GM23338 (cell line): ENCODE measurements at regions not wholly inside any gene's neighbourhood (a gene's known extent, or its start where the extent isn't known, plus 50 kb on each side); places are given as distances from the start of the nearest gene placed in this dataset.

ENCODE experiments used
- ATAC-seq: fragments of 200-7000 bp; cut with Tn5 transposase; 3 replicates; pipeline ENCODE4 v1.9.1; 2020
- DNase-seq: peaks from one replicate; pipeline ENCODE4 v3.0.0-alpha.2; 2015; ENCODE audit warnings: low spot score
- H2AFZ ChIP-seq: fragments of 200-600 bp; sonication (generic); 2 replicates; pipeline ENCODE4 v1.8.0; 2016; ENCODE audit warnings: antibody characterized with exemption, mild to moderate bottlenecking, moderate library complexity
- H3F3A ChIP-seq: fragments of 200-600 bp; sonication (generic); replicated peaks from 2 replicates; pipeline ENCODE4 v1.8.0; 2017; ENCODE audit warnings: antibody characterized with exemption, mixed run types, low read depth
- H3K27ac ChIP-seq: fragments of 200-600 bp; sonication (generic); 2 replicates; pipeline ENCODE4 v1.6.1; 2016; ENCODE audit warnings: low read depth
- H3K27me3 ChIP-seq: fragments of 200-600 bp; sonication (generic); 2 replicates; pipeline ENCODE4 v1.8.0; 2016; ENCODE audit warnings: mild to moderate bottlenecking, mixed run types, moderate library complexity; ENCODE audit not compliant: insufficient read depth
- H3K36me3 ChIP-seq: fragments of 200-600 bp; sonication (generic); 2 replicates; pipeline ENCODE4 v1.8.0; 2016; ENCODE audit warnings: mild to moderate bottlenecking; ENCODE audit not compliant: insufficient read depth
- H3K4me1 ChIP-seq: fragments of 200-600 bp; sonication (generic); 2 replicates; pipeline ENCODE4 v1.8.0; 2016; ENCODE audit warnings: mild to moderate bottlenecking, moderate library complexity; ENCODE audit not compliant: insufficient read depth
- H3K4me2 ChIP-seq: fragments of 200-600 bp; sonication (generic); 2 replicates; pipeline ENCODE4 v1.7.1; 2017; ENCODE audit warnings: mixed run types
- H3K4me3 ChIP-seq: fragments of 200-600 bp; sonication (generic); 2 replicates; pipeline ENCODE4 v1.6.1; 2016; ENCODE audit warnings: mixed run types
- H3K79me2 ChIP-seq: fragments of 200-600 bp; sonication (generic); replicated peaks from 2 replicates; pipeline ENCODE4 v1.8.0; 2017; ENCODE audit warnings: mild to moderate bottlenecking; ENCODE audit not compliant: insufficient read depth
- H3K9me2 ChIP-seq: fragments of 200-600 bp; sonication (generic); 2 replicates; pipeline ENCODE4 v1.8.0; 2017; ENCODE audit not compliant: insufficient read depth
- H4K20me1 ChIP-seq: fragments of 200-600 bp; sonication (generic); replicated peaks from 2 replicates; pipeline ENCODE4 v1.8.0; 2017; ENCODE audit warnings: mild to moderate bottlenecking; ENCODE audit not compliant: insufficient read depth
- H3K27ac Mint-ChIP-seq: 2 replicates; pipeline ENCODE4 v1.8.0; 2020; ENCODE audit warnings: inconsistent platforms, mild to moderate bottlenecking, moderate library complexity, mixed read lengths
- H3K27me3 Mint-ChIP-seq: 3 replicates; pipeline ENCODE4 v1.8.0; 2022; ENCODE audit warnings: low read depth, mild to moderate bottlenecking, moderate library complexity, mixed read lengths, inconsistent platforms; ENCODE audit not compliant: insufficient read depth, poor library complexity
- H3K36me3 Mint-ChIP-seq: 3 replicates; pipeline ENCODE4 v1.8.0; 2021; ENCODE audit warnings: low read depth, mild to moderate bottlenecking, inconsistent platforms, moderate library complexity, mixed read lengths
- H3K4me1 Mint-ChIP-seq: 3 replicates; pipeline ENCODE4 v1.8.0; 2020; ENCODE audit warnings: mild to moderate bottlenecking, inconsistent platforms, mixed read lengths
- H3K4me3 Mint-ChIP-seq: 3 replicates; pipeline ENCODE4 v1.8.0; 2021; ENCODE audit warnings: moderate library complexity, mild to moderate bottlenecking, inconsistent platforms, mixed read lengths
- H3K9me3 Mint-ChIP-seq: 3 replicates; pipeline ENCODE4 v1.8.0; 2020; ENCODE audit warnings: moderate library complexity, mild to moderate bottlenecking, inconsistent platforms, mixed read lengths
- CREB1 ChIP-seq: fragments of 250-450 bp; sonication (Bioruptor Pico); IDR thresholded peaks from 2 replicates; pipeline ENCODE4 v1.5.0; 2020; ENCODE audit warnings: low read depth, mild to moderate bottlenecking, moderate library complexity
- CTCF ChIP-seq, 2 experiments: fragments of 200-600 bp in 1 of 2; sonication (generic) in 1 of 2; conservative IDR thresholded peaks; 2 replicates each; pipeline versions ENCODE4 v1.5.1 to v1.6.1; 2016 to 2017; ENCODE audit warnings: antibody characterized with exemption in 2 of 2, low read depth in 2 of 2, mild to moderate bottlenecking in 2 of 2, moderate library complexity in 1 of 2
- ETS1 ChIP-seq: IDR thresholded peaks from 2 replicates; pipeline ENCODE4 v1.6.1; 2016; ENCODE audit warnings: antibody characterized with exemption
- EZH2 ChIP-seq: fragments of 200-600 bp; sonication (generic); IDR thresholded peaks from one replicate; pipeline ENCODE4 v1.8.0; 2017; ENCODE audit warnings: antibody characterized with exemption, mild to moderate bottlenecking, low read depth; ENCODE audit not compliant: unreplicated experiment
- EZH2phosphoT487 ChIP-seq: fragments of 200-600 bp; sonication (generic); IDR thresholded peaks from one replicate; pipeline ENCODE4 v1.8.1; 2018; ENCODE audit warnings: antibody characterized with exemption; ENCODE audit not compliant: unreplicated experiment
- JUNB ChIP-seq: IDR thresholded peaks from one replicate; pipeline ENCODE4 v1.6.1; 2016; ENCODE audit warnings: antibody characterized with exemption; ENCODE audit not compliant: unreplicated experiment
- NANOG ChIP-seq: IDR thresholded peaks from 2 replicates; pipeline ENCODE4 v1.6.1; 2016; ENCODE audit warnings: antibody characterized with exemption, borderline replicate concordance
- POLR2AphosphoS5 ChIP-seq: IDR thresholded peaks from 2 replicates; pipeline ENCODE4 v1.6.1; 2016; ENCODE audit warnings: antibody characterized with exemption, low read depth
- REST ChIP-seq: IDR thresholded peaks from one replicate; pipeline ENCODE4 v1.6.1; 2018; ENCODE audit warnings: antibody characterized with exemption; ENCODE audit not compliant: unreplicated experiment
- STAT1 ChIP-seq: IDR thresholded peaks from one replicate; pipeline ENCODE4 v1.6.1; 2016; ENCODE audit warnings: antibody characterized with exemption; ENCODE audit not compliant: unreplicated experiment
- ZNF114 ChIP-seq: fragments of 250-450 bp; sonication (Bioruptor Pico); IDR thresholded peaks from 2 replicates; pipeline ENCODE4 v1.5.0; 2020; ENCODE audit warnings: mild to moderate bottlenecking, moderate library complexity
- ZNF331 ChIP-seq: fragments of 250-450 bp; sonication (Bioruptor Pico); IDR thresholded peaks from 2 replicates; pipeline ENCODE4 v1.5.0; 2020; ENCODE audit warnings: low read depth, mild to moderate bottlenecking, moderate library complexity
- ZNF462 ChIP-seq: fragments of 250-450 bp; sonication (Bioruptor Pico); IDR thresholded peaks from 2 replicates; pipeline ENCODE4 v1.5.0; 2020; ENCODE audit warnings: mild to moderate bottlenecking, moderate library complexity

GRCh38 chr1:36542024-36542961 lies 59.6 kb upstream of the CSF3R start:
- H3K4me1 Mint-ChIP-seq: no peaks in the 10 kb centered on the region; the same call in 2 of the 3 replicates
- ATAC-seq (peak; percentile 38), DNase-seq (no peak)
- Histone ChIP-seq H3K4me1 (no peaks in the 10 kb centered on the region), H3K4me3 (no peak overlapping the region), H3K9me2 (no peaks in the 10 kb centered on the region), H4K20me1 (no peaks in the 10 kb centered on the region), H3F3A (no peaks in the 10 kb centered on the region), H2AFZ (no peak overlapping the region), H3K27ac (no peak overlapping the region), H3K4me2 (no peak overlapping the region), H3K27me3 (no peaks in the 10 kb centered on the region), H3K79me2 (no peaks in the 10 kb centered on the region), H3K36me3 (no peaks in the 10 kb centered on the region)
- TF ChIP-seq ZNF114 (CRISPR knock-in tag) (no peak), NANOG (no peak), ZNF331 (CRISPR knock-in tag) (no peak), STAT1 (no peak), CREB1 (no peak), REST (no peak), ETS1 (no peak), EZH2 (no peak), CTCF (conservative IDR thresholded peaks at IDR 0.05; ENCODE audit: low read depth in 2 of 2) (no peak), POLR2AphosphoS5 (no peak), ZNF462 (CRISPR knock-in tag) (no peak), EZH2phosphoT487 (no peak), JUNB (no peak)
- peaks cover 4% of the 10 kb centered on the region for H3K27me3 Mint-ChIP-seq
- no peak overlapping the region for H3K27ac Mint-ChIP-seq
- H3K36me3 Mint-ChIP-seq: no peaks in the 10 kb centered on the region
- H3K9me3 Mint-ChIP-seq: no peaks in the 10 kb centered on the region
- H3K4me3 Mint-ChIP-seq: no peak overlapping the region
